HPDE6-E6E7 (cell line): ENCODE measurements at regions not wholly inside any gene's neighbourhood (a gene's known extent, or its start where the extent isn't known, plus 50 kb on each side); places are given as distances from the start of the nearest gene placed in this dataset.
"Not testable (repeated sequence)": the region's sequence is repeated elsewhere in the genome, so short reads cannot be mapped to it uniquely, and the experiment has no call there.

ENCODE experiments used
- DNase-seq: peaks from one replicate; pipeline ENCODE4 v3.0.0; 2011; ENCODE audit warnings: missing footprints; ENCODE audit errors: extremely low spot score

DNA sequence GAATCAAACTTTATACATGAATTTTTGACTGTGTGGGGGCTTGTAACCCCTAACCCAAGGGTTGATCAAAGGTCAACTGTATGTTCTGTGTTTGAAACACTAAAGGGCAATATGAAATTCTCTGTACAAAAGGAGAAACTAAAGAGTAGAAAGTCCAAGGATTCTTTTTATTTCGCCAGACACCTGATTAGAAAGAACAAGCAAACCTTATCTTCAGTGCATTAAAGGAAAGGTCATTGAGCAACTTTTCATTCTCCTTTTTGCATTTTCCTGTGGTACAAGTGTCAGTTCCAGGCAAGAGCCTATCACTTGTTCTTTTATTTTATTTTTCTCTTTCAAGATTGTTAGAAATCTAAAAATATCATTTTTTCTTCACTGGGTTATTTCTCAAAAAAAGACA, 430.1 kb upstream of the EPHA3 start:
- no peak for DNase-seq

GRCh38 chr3:88678747-88679146, 428.7 kb upstream of the EPHA3 start:
- DNase-seq: no peak

- DNase-seq: no peak
Observed at GRCh38 chr3:88690287-88690686, 417.1 kb upstream of the EPHA3 start.

GRCh38 chr3:88691081-88691480, 416.3 kb upstream of the EPHA3 start:
- no peak for DNase-seq

- DNase-seq: no peak
Observed at GRCh38 chr3:88703501-88704059, 403.8 kb upstream of the EPHA3 start.

GRCh38 chr3:88704338-88704737, 403.1 kb upstream of the EPHA3 start:
- no peak for DNase-seq

GRCh38 chr3:88707837-88708236, 399.6 kb upstream of the EPHA3 start:
- DNase-seq: no peak

- DNase-seq: no peak
Observed at GRCh38 chr3:88712552-88712951, 394.9 kb upstream of the EPHA3 start.

DNA sequence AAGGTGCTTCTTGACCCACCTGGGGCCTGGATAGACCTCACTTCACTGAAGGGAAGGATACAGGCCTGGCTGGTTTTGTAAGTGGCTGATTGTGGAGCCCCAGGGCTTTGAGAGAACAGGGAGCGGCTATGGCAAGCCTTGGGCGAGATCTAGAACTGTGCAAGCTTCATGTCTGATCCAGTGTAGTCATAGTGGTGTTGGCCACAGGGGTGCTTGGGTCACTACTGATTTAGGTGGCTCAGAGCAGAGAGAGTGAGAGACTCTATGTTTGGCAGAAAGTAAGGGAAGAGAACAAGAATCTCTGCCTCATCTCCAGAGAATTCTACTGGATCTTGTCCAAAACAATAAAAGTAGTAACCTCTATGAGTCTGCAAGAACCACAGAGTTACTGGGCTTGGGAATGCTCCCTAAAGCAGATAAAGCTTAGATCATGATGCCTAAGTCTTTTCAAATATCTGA, 394.2 kb upstream of the EPHA3 start:
- no peak for DNase-seq

DNA sequence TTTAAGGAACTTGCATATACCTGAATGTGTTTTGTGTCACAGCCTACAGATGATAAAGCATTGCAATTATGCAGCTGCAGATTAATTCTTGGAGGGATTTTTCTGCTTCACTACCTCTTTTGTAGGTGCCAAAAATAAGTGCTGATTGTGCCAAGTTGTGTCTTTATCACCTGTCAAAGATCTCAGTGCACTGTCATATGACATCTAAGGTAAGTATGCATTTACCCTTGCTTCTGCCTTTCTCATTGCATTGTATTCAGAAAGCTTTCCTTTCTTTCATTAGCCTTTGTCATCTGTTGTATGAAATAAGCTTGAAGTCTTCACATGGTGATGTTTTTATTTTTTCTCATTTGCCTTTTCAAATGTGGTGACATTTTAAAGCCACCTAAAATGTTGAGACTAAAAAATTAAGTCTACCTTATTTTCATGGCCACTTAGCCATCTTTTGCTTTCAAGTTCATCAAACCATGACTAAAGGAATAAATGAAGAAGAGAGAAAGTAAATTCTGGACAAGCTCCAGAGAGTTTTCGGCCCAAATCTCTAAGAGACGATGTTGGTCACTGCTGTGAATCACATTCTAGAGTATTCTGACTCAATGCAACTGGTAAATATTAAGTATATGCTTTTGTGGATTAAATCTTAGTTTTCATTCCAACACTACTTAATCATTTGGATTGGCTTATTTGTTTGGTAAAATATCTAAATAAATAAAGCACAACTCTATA, 381.8 kb upstream of the EPHA3 start:
- no peak for DNase-seq

DNA sequence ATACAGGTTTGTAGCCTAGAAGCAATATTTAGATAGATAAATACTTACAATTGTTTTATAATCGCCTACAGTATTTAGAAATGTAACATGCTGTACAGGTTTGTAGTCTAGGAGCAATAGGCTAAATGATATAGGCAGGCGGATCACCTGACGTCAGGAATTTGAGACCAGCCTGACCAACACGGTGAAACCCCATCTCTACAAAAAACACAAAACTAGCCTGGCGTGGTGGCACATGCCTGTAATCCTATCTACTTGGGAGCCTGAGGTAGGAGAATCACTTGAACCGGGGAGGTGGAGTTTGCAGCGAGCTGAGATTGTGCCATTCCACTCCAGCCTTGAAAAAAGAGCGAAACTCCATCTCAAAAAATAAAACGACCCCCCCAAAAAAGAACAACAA, 375.2 kb upstream of the EPHA3 start:
- DNase-seq: no peak

GRCh38 chr3:88742106-88742505, 365.3 kb upstream of the EPHA3 start:
- no peak for DNase-seq

DNA sequence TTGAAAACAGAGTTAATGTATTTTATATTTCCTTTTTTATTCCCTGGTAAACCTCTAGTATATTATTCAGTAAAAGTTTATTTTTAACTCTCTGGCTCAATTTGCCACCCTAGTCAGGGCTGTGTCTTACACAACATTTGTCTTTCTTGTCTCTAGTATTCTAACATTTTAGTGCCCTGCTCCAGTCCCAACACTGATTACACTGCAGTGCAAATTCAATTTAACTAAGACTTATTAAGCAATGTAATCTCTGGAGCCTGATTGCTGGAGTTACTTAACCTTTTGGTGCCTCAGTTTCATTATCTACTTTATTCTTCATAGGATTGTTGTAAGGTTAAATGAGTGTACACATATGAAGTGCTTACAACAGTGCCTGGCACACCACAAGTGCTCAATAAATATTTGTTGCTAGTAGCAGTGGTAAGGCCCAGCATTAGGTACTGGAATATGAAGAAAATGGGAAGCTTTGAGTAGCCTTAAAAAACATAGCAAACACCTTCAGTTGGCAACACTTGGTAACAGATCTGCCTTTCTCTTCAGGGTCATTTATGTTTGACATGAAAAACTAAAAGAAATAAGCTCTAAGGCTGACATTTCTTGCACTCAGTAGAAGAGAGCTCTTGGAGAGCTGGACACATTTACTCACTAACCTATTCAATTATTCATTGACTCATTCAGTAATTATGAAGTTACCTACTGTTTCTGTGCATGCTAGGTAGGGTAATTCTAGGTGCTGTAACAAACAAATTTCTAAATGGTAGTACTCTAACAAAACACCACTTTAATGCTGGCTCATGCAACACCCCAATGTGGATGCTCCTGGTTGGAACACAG, 364.5 kb upstream of the EPHA3 start:
- DNase-seq: no peak

- no peak for DNase-seq
Observed at GRCh38 chr3:88744896-88745295, 362.5 kb upstream of the EPHA3 start.

DNA sequence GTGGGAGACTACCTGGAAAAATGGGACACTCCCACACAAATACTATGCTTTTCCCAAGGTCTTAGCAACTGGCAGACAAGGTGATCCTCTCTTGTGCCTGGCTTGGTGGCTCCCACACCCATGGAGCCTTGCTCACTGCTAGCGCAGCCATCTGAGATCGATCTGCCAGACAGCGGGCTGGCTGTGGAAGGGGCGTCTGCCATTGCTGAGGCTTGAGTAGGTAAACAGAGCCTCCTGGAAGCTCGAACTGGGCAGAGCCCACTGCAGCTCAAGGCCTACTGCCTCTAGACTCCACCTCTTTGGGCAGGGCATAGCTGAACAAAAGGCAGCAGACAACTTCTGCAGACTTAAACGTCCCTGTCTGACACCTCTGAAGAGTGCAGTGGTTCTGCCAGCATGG, 360.3 kb upstream of the EPHA3 start:
- DNase-seq: not testable (repeated sequence)

- DNase-seq: no peak
Observed at GRCh38 chr3:88758676-88759075, 348.7 kb upstream of the EPHA3 start.

DNA sequence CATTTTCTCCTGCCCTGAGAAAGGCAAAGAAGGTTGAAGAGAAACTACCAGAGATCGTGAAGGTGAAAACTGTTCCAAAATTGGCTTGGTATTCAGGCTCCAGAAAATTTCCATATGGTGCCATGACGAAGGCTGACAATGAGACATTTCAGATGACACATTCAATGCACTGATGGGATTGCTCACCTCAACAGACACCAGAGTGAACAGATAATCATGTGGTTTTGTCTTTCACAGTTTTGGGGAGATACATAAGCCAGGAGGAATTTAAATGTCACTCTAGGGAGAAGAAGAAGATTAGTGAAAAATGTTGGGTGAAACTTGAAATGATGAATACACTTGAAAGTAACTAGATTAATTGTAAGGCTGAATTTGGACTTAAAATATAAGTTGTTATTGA, 339.7 kb upstream of the EPHA3 start:
- DNase-seq: no peak

DNA sequence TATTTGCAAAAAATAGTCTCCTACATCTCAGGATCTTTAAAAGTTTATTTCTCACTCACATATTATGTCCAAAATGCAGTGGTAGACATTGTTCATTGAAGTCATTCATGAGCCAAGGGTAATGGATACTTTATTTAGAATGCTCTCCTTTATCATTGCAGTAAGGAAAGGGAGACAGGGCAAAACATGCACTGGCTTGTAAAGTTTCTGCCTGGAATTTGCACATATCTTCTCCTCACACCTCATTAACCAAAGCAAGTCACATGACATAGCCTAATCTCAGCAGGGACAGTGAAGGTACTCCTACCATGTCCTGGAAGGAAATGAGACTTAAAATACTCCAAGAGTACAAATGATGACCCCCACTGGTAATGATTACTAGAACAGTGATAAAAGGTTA, 333.7 kb upstream of the EPHA3 start:
- no peak for DNase-seq

DNA sequence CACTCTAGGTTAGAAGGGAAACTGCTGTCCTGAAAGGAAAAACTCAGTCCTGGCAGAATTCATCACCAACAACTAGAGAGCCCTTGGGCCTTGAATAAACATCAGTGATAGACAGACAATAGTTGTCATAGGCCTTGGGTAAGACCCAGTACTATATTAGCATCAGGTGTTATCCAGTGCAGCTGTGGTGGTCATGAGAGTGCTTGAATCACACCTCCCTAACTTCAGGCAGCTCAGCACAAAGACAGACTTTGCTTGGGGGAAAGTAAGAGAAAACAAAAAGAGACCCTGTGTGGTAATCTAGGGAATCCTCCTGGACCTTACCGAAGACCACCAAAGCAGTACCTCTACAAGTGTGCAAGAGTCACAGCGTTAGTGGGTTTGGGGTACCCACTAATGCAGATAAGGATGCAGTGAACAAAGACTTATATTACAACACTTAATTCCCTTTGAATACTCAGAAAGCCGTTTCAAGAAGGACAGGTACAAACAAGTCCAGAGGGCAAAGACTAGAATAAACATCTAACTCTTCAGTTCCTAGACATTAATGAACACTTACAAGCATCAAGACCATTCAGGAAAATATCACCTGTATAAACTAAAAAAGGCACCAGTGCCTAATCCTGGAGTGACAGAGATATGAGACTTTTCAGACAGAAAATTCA, 332.3 kb upstream of the EPHA3 start:
- no peak for DNase-seq

GRCh38 chr3:88779482-88779881, 327.9 kb upstream of the EPHA3 start:
- no peak for DNase-seq

GRCh38 chr3:88784925-88785324, 322.5 kb upstream of the EPHA3 start:
- no peak for DNase-seq

GRCh38 chr3:88785841-88786240, 321.6 kb upstream of the EPHA3 start:
- no peak for DNase-seq
